ENCODE measurements at regions not wholly inside any gene's neighbourhood (a gene's known extent, or its start where the extent isn't known, plus 50 kb on each side); places are given as distances from the start of the nearest gene placed in this dataset.

GRCh38 chr2:183255411-183255810 lies 131.2 kb downstream of the NUP35 start (continued):
- TF ChIP-seq CREB1 (CRISPR knock-in tag; IDR thresholded peaks at IDR 0.05; ENCODE audit: low read depth), result no peak
- TF ChIP-seq, protein P1, sequence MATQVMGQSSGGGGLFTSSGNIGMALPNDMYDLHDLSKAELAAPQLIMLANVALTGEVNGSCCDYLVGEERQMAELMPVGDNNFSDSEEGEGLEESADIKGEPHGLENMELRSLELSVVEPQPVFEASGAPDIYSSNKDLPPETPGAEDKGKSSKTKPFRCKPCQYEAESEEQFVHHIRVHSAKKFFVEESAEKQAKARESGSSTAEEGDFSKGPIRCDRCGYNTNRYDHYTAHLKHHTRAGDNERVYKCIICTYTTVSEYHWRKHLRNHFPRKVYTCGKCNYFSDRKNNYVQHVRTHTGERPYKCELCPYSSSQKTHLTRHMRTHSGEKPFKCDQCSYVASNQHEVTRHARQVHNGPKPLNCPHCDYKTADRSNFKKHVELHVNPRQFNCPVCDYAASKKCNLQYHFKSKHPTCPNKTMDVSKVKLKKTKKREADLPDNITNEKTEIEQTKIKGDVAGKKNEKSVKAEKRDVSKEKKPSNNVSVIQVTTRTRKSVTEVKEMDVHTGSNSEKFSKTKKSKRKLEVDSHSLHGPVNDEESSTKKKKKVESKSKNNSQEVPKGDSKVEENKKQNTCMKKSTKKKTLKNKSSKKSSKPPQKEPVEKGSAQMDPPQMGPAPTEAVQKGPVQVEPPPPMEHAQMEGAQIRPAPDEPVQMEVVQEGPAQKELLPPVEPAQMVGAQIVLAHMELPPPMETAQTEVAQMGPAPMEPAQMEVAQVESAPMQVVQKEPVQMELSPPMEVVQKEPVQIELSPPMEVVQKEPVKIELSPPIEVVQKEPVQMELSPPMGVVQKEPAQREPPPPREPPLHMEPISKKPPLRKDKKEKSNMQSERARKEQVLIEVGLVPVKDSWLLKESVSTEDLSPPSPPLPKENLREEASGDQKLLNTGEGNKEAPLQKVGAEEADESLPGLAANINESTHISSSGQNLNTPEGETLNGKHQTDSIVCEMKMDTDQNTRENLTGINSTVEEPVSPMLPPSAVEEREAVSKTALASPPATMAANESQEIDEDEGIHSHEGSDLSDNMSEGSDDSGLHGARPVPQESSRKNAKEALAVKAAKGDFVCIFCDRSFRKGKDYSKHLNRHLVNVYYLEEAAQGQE (IDR thresholded peaks at IDR 0.05; ENCODE audit: unreplicated experiment), result no peak
- TF ChIP-seq, protein P2, sequence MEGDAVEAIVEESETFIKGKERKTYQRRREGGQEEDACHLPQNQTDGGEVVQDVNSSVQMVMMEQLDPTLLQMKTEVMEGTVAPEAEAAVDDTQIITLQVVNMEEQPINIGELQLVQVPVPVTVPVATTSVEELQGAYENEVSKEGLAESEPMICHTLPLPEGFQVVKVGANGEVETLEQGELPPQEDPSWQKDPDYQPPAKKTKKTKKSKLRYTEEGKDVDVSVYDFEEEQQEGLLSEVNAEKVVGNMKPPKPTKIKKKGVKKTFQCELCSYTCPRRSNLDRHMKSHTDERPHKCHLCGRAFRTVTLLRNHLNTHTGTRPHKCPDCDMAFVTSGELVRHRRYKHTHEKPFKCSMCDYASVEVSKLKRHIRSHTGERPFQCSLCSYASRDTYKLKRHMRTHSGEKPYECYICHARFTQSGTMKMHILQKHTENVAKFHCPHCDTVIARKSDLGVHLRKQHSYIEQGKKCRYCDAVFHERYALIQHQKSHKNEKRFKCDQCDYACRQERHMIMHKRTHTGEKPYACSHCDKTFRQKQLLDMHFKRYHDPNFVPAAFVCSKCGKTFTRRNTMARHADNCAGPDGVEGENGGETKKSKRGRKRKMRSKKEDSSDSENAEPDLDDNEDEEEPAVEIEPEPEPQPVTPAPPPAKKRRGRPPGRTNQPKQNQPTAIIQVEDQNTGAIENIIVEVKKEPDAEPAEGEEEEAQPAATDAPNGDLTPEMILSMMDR (conservative IDR thresholded peaks at IDR 0.05; ENCODE audit: low read depth in 2 of 2), result no peak

DNA sequence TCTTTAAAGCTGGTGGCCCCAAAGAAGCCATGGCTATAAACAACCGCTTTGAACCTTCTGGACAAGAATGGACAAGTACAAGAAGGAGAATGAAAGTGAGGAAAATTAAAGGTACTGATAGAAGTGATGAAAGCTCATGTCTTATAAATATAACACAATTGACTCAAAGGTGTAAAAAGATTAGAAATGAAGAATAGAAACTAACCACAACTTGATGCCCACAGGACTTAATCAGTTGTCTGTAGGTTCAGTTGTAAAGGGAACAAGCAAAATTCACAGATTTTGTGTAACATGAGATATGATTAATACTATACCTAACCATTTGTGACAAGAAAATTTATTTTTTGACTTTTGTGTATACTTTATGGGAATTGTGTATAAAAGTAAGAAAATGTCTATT lies 135.7 kb downstream of the NUP35 start:
- Histone ChIP-seq H3K4me2 (no peak overlapping the region), H3K36me3 (ENCODE audit: insufficient read depth) (no peaks in the 10 kb centered on the region), H3K27ac (ENCODE audit: low read depth) (no peak overlapping the region), H3K4me3 (no peak overlapping the region), H3K79me2 (replicated peaks; ENCODE audit: insufficient read depth) (no peaks in the 10 kb centered on the region), H3K9me2 (ENCODE audit: insufficient read depth) (0 out of 2 replicates have a peak, but pooled peaks cover 6% of the 10 kb centered on the region), H3K27me3 (ENCODE audit: insufficient read depth) (no peaks in the 10 kb centered on the region), H3F3A (replicated peaks; ENCODE audit: low read depth) (no peaks in the 10 kb centered on the region), H3K4me1 (ENCODE audit: insufficient read depth) (no peaks in the 10 kb centered on the region), H2AFZ (no peak overlapping the region), H4K20me1 (replicated peaks; ENCODE audit: insufficient read depth) (no peaks in the 10 kb centered on the region)
- no peak overlapping the region for H3K4me3 Mint-ChIP-seq
- H3K36me3 Mint-ChIP-seq (ENCODE audit: low read depth), result no peaks in the 10 kb centered on the region
- peaks cover 11% of the 10 kb centered on the region for H3K4me1 Mint-ChIP-seq
- no peak for DNase-seq (ENCODE audit: low spot score)
- H3K27me3 Mint-ChIP-seq (ENCODE audit: insufficient read depth, low read depth, poor library complexity), result peaks cover 3% of the 10 kb centered on the region
- no peaks in the 10 kb centered on the region for H3K9me3 Mint-ChIP-seq
- ATAC-seq, result no peak
- no peak overlapping the region for H3K27ac Mint-ChIP-seq
- no peak for TF ChIP-seq ETS1 (IDR thresholded peaks at IDR 0.05)
- TF ChIP-seq, protein P1 (IDR thresholded peaks at IDR 0.05; ENCODE audit: unreplicated experiment), result no peak
- TF ChIP-seq ZNF331 (CRISPR knock-in tag; IDR thresholded peaks at IDR 0.05; ENCODE audit: low read depth), result no peak
- no peak for TF ChIP-seq CREB1 (CRISPR knock-in tag; IDR thresholded peaks at IDR 0.05; ENCODE audit: low read depth)
- TF ChIP-seq EZH2 (IDR thresholded peaks at IDR 0.05; ENCODE audit: low read depth, unreplicated experiment), result no peak
- TF ChIP-seq, protein P2 (conservative IDR thresholded peaks at IDR 0.05; ENCODE audit: low read depth in 2 of 2), result no peak

All from GM23338 (cell line).